GM12878 (cell line): ENCODE measurements at regions not wholly inside any gene's neighbourhood (a gene's known extent, or its start where the extent isn't known, plus 50 kb on each side); places are given as distances from the start of the nearest gene placed in this dataset.

Experiments used
- BHLHE40 ChIP-seq, 2 experiments: fragments of 450-650 bp in 1 of 2; IDR thresholded peaks; 2 replicates each; pipeline ENCODE4 v1.6.1; 2011 to 2017; ENCODE audit warnings: low read depth in 2 of 2, borderline replicate concordance in 1 of 2, improper control_type of control experiment in 1 of 2, low read length in 1 of 2, mild to moderate bottlenecking in 1 of 2
- CEBPZ ChIP-seq: fragments of 150-350 bp; IDR thresholded peaks from 2 replicates; pipeline ENCODE4 v1.6.1; 2016; ENCODE audit warnings: low read depth, low read length
- NFYB ChIP-seq: IDR thresholded peaks from 2 replicates; pipeline ENCODE4 v1.6.1; 2011; ENCODE audit warnings: low read depth, mild to moderate bottlenecking, low read length, improper control_type of control experiment, moderate library complexity; ENCODE audit not compliant: insufficient read depth
- SMC3 ChIP-seq: IDR thresholded peaks from 2 replicates; pipeline ENCODE4 v1.6.1; 2011; ENCODE audit warnings: low read length, improper control_type of control experiment, borderline replicate concordance
- SREBF2 ChIP-seq: IDR thresholded peaks from 2 replicates; pipeline ENCODE4 v1.6.1; 2012; ENCODE audit warnings: mild to moderate bottlenecking, low read length
- ZNF592 ChIP-seq: fragments of 450-650 bp; IDR thresholded peaks from 2 replicates; pipeline ENCODE4 v1.6.1; 2017; ENCODE audit warnings: mild to moderate bottlenecking, moderate library complexity

- no peak for TF ChIP-seq ZNF592
- TF ChIP-seq CEBPZ, result no peak
- TF ChIP-seq SMC3, result no peak
- TF ChIP-seq NFYB, result no peak
- no peak for TF ChIP-seq BHLHE40 (IDR thresholded peaks at IDR 0.05; ENCODE audit: borderline replicate concordance in 1 of 2, low read depth in 2 of 2, low read length in 1 of 2)
- no peak for TF ChIP-seq SREBF2
Observed at GRCh38 chr2:8538931-8539621, 142.8 kb upstream of the ID2 start (continued).
